Gastroesophageal sphincter (tissue), 4 donors: ENCODE measurements at regions not wholly inside any gene's neighbourhood (a gene's known extent, or its start where the extent isn't known, plus 50 kb on each side); places are given as distances from the start of the nearest gene placed in this dataset.

Source experiments
- ATAC-seq: fragments of 150-250 bp; one replicate; pipeline ENCODE4 v1.9.1; 2016; ENCODE audit warnings: mild to moderate bottlenecking, moderate library complexity
- H3K27ac ChIP-seq, 4 donors: fragments of 200-600 bp; sonication (generic) in 3 of 4; 1 replicate in 3 of 4; 2 replicates in 1 of 4; pipeline ENCODE4 v1.5.1; 2016 to 2019
- H3K27me3 ChIP-seq: fragments of 200-600 bp; sonication (generic); one replicate; pipeline ENCODE4 v1.5.1; 2019
- H3K36me3 ChIP-seq, 2 donors: fragments of 200-600 bp; sonication (generic); one replicate each; pipeline ENCODE4 v1.5.1; 2019; ENCODE audit warnings: control low read depth in 1 of 2
- H3K4me1 ChIP-seq, 3 donors: fragments of 200-600 bp; sonication (generic); 1 replicate in 2 of 3; 2 replicates in 1 of 3; pipeline ENCODE4 v1.5.1; 2016 to 2019; ENCODE audit warnings: control low read depth in 2 of 3
- H3K4me3 ChIP-seq, 2 donors: fragments of 200-600 bp; sonication (generic); one replicate each; pipeline ENCODE4 v1.5.1; 2019; ENCODE audit warnings: mild to moderate bottlenecking in 1 of 2, moderate library complexity in 1 of 2
- H3K9me3 ChIP-seq, 3 donors: fragments of 200-600 bp; sonication (generic); one replicate each; pipeline ENCODE4 v1.5.1; 2017 to 2019; ENCODE audit warnings: control low read depth in 2 of 3
- CTCF ChIP-seq, 4 experiments: fragments of 200-600 bp in 2 of 4; fragments of 450-650 bp in 2 of 4; sonication (generic) in 1 of 4; IDR thresholded peaks; one replicate each; pipeline ENCODE4 v1.5.1; 2017 to 2019; ENCODE audit warnings: antibody characterized with exemption in 4 of 4, mild to moderate bottlenecking in 2 of 4, moderate library complexity in 2 of 4
- EP300 ChIP-seq: sonication (generic); formaldehyde crosslinking; IDR thresholded peaks from one replicate; pipeline ENCODE4 v1.6.1; 2017; ENCODE audit warnings: antibody characterized with exemption, mild to moderate bottlenecking
- POLR2A ChIP-seq, 2 donors: fragments of 450-650 bp; IDR thresholded peaks; one replicate each; pipeline ENCODE4 v1.6.1; 2017; ENCODE audit warnings: antibody characterized with exemption in 2 of 2, mild to moderate bottlenecking in 2 of 2, moderate library complexity in 1 of 2
- POLR2AphosphoS5 ChIP-seq: sonication (generic); formaldehyde crosslinking; IDR thresholded peaks from one replicate; pipeline ENCODE4 v1.6.1; 2017; ENCODE audit warnings: antibody characterized with exemption
- WGBS, 2 donors: methylation state at CpG; one replicate each; pipeline ENCODE4 v1.1.5; 2018; ENCODE audit warnings: low coverage in 1 of 2; 5-methylcytosine and 5-hydroxymethylcytosine counted together

GRCh38 chr11:24078018-24078417 is 418.8 kb upstream of the LUZP2 start:
- Histone ChIP-seq H3K36me3 (no peaks in the 10 kb centered on the region), H3K9me3 (no peaks in the 10 kb centered on the region), H3K27me3 (no peaks in the 10 kb centered on the region), H3K4me1 (peaks cover 0 to 9% (median 0%) of the 10 kb centered on the region in 3 donors), H3K27ac (no peak overlapping the region), H3K4me3 (no peak overlapping the region)
- WGBS, 2 donors, result 35% methylated on average over 3 of the region's 3 CpGs
- no peak for ATAC-seq
- TF ChIP-seq CTCF (IDR thresholded peaks at IDR 0.05) (no peak), POLR2A (IDR thresholded peaks at IDR 0.05) (no peak)

- Histone ChIP-seq H3K27me3 (no peaks in the 10 kb centered on the region), H3K27ac (no peak overlapping the region), H3K4me3 (no peak overlapping the region), H3K9me3 (no peaks in the 10 kb centered on the region), H3K4me1 (peaks cover 0 to 9% (median 0%) of the 10 kb centered on the region in 3 donors), H3K36me3 (no peaks in the 10 kb centered on the region)
- ATAC-seq, result no peak
- WGBS, 2 donors, result 33 to 44% methylated on average over 1 of the region's 1 CpG
- TF ChIP-seq EP300, result no peak
- no peak for TF ChIP-seq POLR2AphosphoS5
- TF ChIP-seq POLR2A (IDR thresholded peaks at IDR 0.05), result no peak
- TF ChIP-seq CTCF (IDR thresholded peaks at IDR 0.05), result no peak
Observed at GRCh38 chr11:24082241-24082640, 414.6 kb upstream of the LUZP2 start.

GRCh38 chr11:24082860-24083259 is 414.0 kb upstream of the LUZP2 start:
- no peaks in the 10 kb centered on the region for H3K9me3 ChIP-seq
- no peak overlapping the region for H3K4me3 ChIP-seq
- no peak for ATAC-seq
- H3K27me3 ChIP-seq, result no peaks in the 10 kb centered on the region
- H3K27ac ChIP-seq, result no peak overlapping the region
- H3K4me1 ChIP-seq, result peaks cover 0 to 6% (median 0%) of the 10 kb centered on the region in 3 donors
- 67 to 89% methylated on average over 1 of the region's 1 CpG for WGBS, 2 donors
- TF ChIP-seq CTCF (IDR thresholded peaks at IDR 0.05), result no peak
- no peak for TF ChIP-seq POLR2AphosphoS5
- no peak for TF ChIP-seq POLR2A (IDR thresholded peaks at IDR 0.05)
- no peak for TF ChIP-seq EP300
- no peaks in the 10 kb centered on the region for H3K36me3 ChIP-seq

- WGBS, 2 donors, result 33 to 75% methylated on average over 1 of the region's 1 CpG
- no peak overlapping the region for H3K4me3 ChIP-seq
- H3K27ac ChIP-seq, result no peak overlapping the region
- peaks cover 0 to 8% (median 0%) of the 10 kb centered on the region in 3 donors for H3K4me1 ChIP-seq
- no peak for ATAC-seq
- H3K27me3 ChIP-seq, result no peaks in the 10 kb centered on the region
- TF ChIP-seq POLR2AphosphoS5 (no peak), EP300 (no peak), POLR2A (IDR thresholded peaks at IDR 0.05) (no peak), CTCF (IDR thresholded peaks at IDR 0.05) (no peak)
- H3K9me3 ChIP-seq, result no peaks in the 10 kb centered on the region
- H3K36me3 ChIP-seq, result no peaks in the 10 kb centered on the region
Observed at GRCh38 chr11:24084956-24085355, 411.9 kb upstream of the LUZP2 start.

- H3K4me1 ChIP-seq, result peaks cover 0 to 8% (median 0%) of the 10 kb centered on the region in 3 donors
- H3K27me3 ChIP-seq, result no peaks in the 10 kb centered on the region
- 87 to 90% methylated on average over 2 of the region's 2 CpGs for WGBS, 2 donors
- H3K9me3 ChIP-seq, result no peaks in the 10 kb centered on the region
- H3K27ac ChIP-seq, result no peak overlapping the region
- TF ChIP-seq EP300, result no peak
- no peak for TF ChIP-seq CTCF (IDR thresholded peaks at IDR 0.05)
- no peak for TF ChIP-seq POLR2AphosphoS5
- TF ChIP-seq POLR2A (IDR thresholded peaks at IDR 0.05), result no peak
- H3K36me3 ChIP-seq, result no peaks in the 10 kb centered on the region
- no peak for ATAC-seq
- H3K4me3 ChIP-seq, result no peak overlapping the region
Observed at GRCh38 chr11:24086921-24087320, 409.9 kb upstream of the LUZP2 start.
